ENCODE measurements at regions not wholly inside any gene's neighbourhood (a gene's known extent, or its start where the extent isn't known, plus 50 kb on each side); places are given as distances from the start of the nearest gene placed in this dataset.

GRCh38 chr7:83859827-83860226 lies 210.9 kb upstream of the SEMA3E start:
- Histone ChIP-seq H3K27ac (no peak overlapping the region), H3K27me3 (no peaks in the 10 kb centered on the region), H3K36me3 (no peaks in the 10 kb centered on the region), H4K20me1 (no peaks in the 10 kb centered on the region), H3K4me2 (no peak overlapping the region), H3K9me3 (no peaks in the 10 kb centered on the region), H3K4me3 (no peak overlapping the region), H3K4me1 (no peaks in the 10 kb centered on the region), H3K9ac (no peak overlapping the region)
- TF ChIP-seq Cebpa-rat (IDR thresholded peaks at IDR 0.05): no peak

DNA sequence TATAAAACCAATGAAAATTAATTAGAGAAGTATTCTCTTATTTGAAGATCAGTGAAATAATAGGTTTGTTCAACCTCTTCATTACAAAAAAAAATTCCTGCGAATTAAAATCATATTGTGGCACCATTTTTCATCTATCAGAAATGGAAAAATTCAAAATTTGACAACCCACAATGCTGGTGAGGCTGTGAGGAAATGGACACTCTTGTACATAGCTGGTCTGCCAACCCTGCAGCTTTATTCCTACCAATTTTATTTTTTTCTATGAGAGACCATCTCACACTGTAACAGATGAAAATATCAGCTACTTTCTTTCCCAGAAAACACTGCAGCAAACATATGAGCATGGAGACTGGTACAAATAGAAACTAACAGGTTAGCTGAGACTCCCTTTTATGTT lies 208.8 kb upstream of the SEMA3E start:
- no peak overlapping the region for H3K27ac ChIP-seq
- H4K20me1 ChIP-seq: no peaks in the 10 kb centered on the region

DNA sequence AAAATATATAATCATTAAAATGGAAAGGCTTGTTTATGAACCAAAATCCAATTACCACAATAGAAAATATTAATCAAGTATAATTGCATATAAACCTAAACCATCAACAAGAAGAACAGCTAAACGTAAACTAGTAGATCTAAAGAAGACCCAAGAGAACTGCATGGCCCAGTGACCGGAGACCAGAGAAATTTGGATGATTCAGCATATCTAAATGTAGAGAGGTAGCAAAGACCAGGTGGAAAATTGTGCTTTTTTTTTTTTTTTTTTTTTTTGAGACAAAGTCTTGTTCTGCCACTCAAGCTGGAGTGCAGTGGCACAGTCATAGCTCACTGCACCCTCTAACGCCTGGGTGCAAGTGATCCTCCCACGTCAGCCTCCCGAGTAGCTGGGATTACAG lies 207.2 kb upstream of the SEMA3E start:
- Histone ChIP-seq H3K4me1 (no peaks in the 10 kb centered on the region), H3K27ac (no peak overlapping the region), H3K36me3 (no peaks in the 10 kb centered on the region), H3K9me3 (no peaks in the 10 kb centered on the region), H4K20me1 (no peaks in the 10 kb centered on the region), H3K9ac (no peak overlapping the region), H3K4me2 (no peak overlapping the region), H3K27me3 (no peaks in the 10 kb centered on the region), H3K4me3 (no peak overlapping the region)
- TF ChIP-seq Cebpa-rat (IDR thresholded peaks at IDR 0.05): no peak

More for the DNA sequence above, 208.8 kb upstream of the SEMA3E start:
- Histone ChIP-seq H3K4me3 (no peak overlapping the region), H3K4me2 (no peak overlapping the region), H3K36me3 (no peaks in the 10 kb centered on the region), H3K4me1 (no peaks in the 10 kb centered on the region), H3K9me3 (no peaks in the 10 kb centered on the region), H3K9ac (no peak overlapping the region), H3K27me3 (no peaks in the 10 kb centered on the region)
- no peak for TF ChIP-seq Cebpa-rat (IDR thresholded peaks at IDR 0.05)

- no peak for TF ChIP-seq Cebpa-rat (IDR thresholded peaks at IDR 0.05)
- H3K9ac ChIP-seq: no peak overlapping the region
- no peak overlapping the region for H3K4me2 ChIP-seq
- H3K9me3 ChIP-seq: no peaks in the 10 kb centered on the region
- H3K4me1 ChIP-seq: no peaks in the 10 kb centered on the region
- H4K20me1 ChIP-seq: no peaks in the 10 kb centered on the region
- H3K27ac ChIP-seq: no peak overlapping the region
- H3K4me3 ChIP-seq: no peak overlapping the region
- no peaks in the 10 kb centered on the region for H3K36me3 ChIP-seq
- no peaks in the 10 kb centered on the region for H3K27me3 ChIP-seq
Measured at GRCh38 chr7:83852136-83852535, 203.2 kb upstream of the SEMA3E start.

- H3K4me1 ChIP-seq: no peaks in the 10 kb centered on the region
- H3K36me3 ChIP-seq: no peaks in the 10 kb centered on the region
- TF ChIP-seq Cebpa-rat (IDR thresholded peaks at IDR 0.05): no peak
- H3K4me2 ChIP-seq: no peak overlapping the region
- no peak overlapping the region for H3K4me3 ChIP-seq
- H3K9ac ChIP-seq: no peak overlapping the region
- no peaks in the 10 kb centered on the region for H3K9me3 ChIP-seq
- H3K27me3 ChIP-seq: no peaks in the 10 kb centered on the region
- no peak overlapping the region for H3K27ac ChIP-seq
- no peaks in the 10 kb centered on the region for H4K20me1 ChIP-seq
Measured at GRCh38 chr7:83851551-83851950, 202.6 kb upstream of the SEMA3E start.

DNA sequence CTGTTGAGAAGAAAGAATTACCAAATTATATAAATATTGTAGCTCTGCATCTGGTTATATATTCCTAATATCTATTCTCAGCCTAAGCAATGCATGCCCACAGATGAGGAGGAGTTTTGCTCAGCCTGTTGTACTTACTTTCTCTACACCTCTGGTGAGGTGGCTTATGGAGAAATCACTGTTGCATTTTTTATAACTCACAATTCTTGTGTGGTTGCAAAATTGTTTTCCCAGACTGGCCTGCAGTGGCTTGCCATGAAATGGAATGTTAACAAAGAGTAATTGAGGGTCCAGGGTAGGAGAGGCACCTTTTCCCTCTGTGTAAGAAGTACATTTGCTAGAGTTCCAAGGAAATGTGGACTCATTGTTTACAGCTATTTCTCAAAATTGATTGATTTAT lies 202.0 kb upstream of the SEMA3E start:
- no peak for TF ChIP-seq Cebpa-rat (IDR thresholded peaks at IDR 0.05)
- no peak overlapping the region for H3K4me3 ChIP-seq
- no peak overlapping the region for H3K27ac ChIP-seq
- 0 out of 2 replicates have a peak, but pooled peaks cover under 1% of the 10 kb centered on the region for H3K9me3 ChIP-seq
- H3K36me3 ChIP-seq: no peaks in the 10 kb centered on the region
- H3K4me2 ChIP-seq: no peak overlapping the region
- H3K4me1 ChIP-seq: no peaks in the 10 kb centered on the region
- no peaks in the 10 kb centered on the region for H4K20me1 ChIP-seq
- no peaks in the 10 kb centered on the region for H3K27me3 ChIP-seq
- H3K9ac ChIP-seq: no peak overlapping the region

DNA sequence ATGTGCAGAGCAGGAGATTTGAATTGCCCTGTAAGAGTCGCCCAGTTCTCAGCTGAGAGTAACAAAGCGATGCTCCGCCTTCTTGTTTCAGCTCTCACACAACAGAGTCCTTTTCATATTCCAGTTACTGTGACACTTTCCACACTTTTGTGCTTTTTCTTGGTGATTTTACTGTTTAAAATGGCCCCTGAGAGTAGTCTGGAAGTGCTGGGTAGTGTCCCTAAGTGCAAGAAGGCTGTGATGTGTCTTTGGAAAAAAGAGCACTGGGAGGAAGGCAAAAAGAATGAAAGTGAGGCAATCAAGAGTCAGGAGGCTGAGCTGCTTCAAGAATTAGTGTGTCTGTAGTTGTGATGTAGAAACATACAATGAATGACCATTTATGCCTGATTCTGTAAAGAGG lies 201.2 kb upstream of the SEMA3E start:
- H3K27ac ChIP-seq: no peak overlapping the region
- H3K9me3 ChIP-seq: 0 out of 2 replicates have a peak, but pooled peaks cover 5% of the 10 kb centered on the region
- no peak overlapping the region for H3K4me2 ChIP-seq
- H3K4me3 ChIP-seq: no peak overlapping the region
- TF ChIP-seq Cebpa-rat (IDR thresholded peaks at IDR 0.05): no peak
- no peaks in the 10 kb centered on the region for H3K27me3 ChIP-seq
- no peaks in the 10 kb centered on the region for H3K4me1 ChIP-seq
- H4K20me1 ChIP-seq: no peaks in the 10 kb centered on the region
- H3K36me3 ChIP-seq: no peaks in the 10 kb centered on the region
- H3K9ac ChIP-seq: no peak overlapping the region

- Histone ChIP-seq H3K4me1 (no peaks in the 10 kb centered on the region), H3K4me3 (no peak overlapping the region), H3K9ac (no peak overlapping the region), H3K27ac (no peak overlapping the region), H3K27me3 (no peaks in the 10 kb centered on the region), H3K36me3 (no peaks in the 10 kb centered on the region), H4K20me1 (no peaks in the 10 kb centered on the region), H3K4me2 (no peak overlapping the region), H3K9me3 (0 out of 2 replicates have a peak, but pooled peaks cover 5% of the 10 kb centered on the region)
- no peak for TF ChIP-seq Cebpa-rat (IDR thresholded peaks at IDR 0.05)
Measured at GRCh38 chr7:83849131-83849530, 200.2 kb upstream of the SEMA3E start.

- Histone ChIP-seq H4K20me1 (no peaks in the 10 kb centered on the region), H3K4me1 (peaks cover 6% of the 10 kb centered on the region; the same call in 1 of the 2 replicates), H3K27me3 (no peaks in the 10 kb centered on the region), H3K9me3 (0 out of 2 replicates have a peak, but pooled peaks cover 5% of the 10 kb centered on the region), H3K27ac (no peak overlapping the region), H3K4me3 (no peak overlapping the region), H3K36me3 (no peaks in the 10 kb centered on the region), H3K9ac (no peak overlapping the region), H3K4me2 (no peak overlapping the region)
- TF ChIP-seq Cebpa-rat (IDR thresholded peaks at IDR 0.05): no peak
Measured at GRCh38 chr7:83842894-83843293, 194.0 kb upstream of the SEMA3E start.

GRCh38 chr7:83837683-83838082 lies 188.7 kb upstream of the SEMA3E start:
- no peaks in the 10 kb centered on the region for H3K27me3 ChIP-seq
- no peaks in the 10 kb centered on the region for H3K4me1 ChIP-seq
- no peak overlapping the region for H3K9ac ChIP-seq
- no peak overlapping the region for H3K27ac ChIP-seq
- no peak overlapping the region for H3K4me3 ChIP-seq
- H3K9me3 ChIP-seq: no peaks in the 10 kb centered on the region
- no peaks in the 10 kb centered on the region for H3K36me3 ChIP-seq
- H3K4me2 ChIP-seq: no peak overlapping the region
- no peak for TF ChIP-seq Cebpa-rat (IDR thresholded peaks at IDR 0.05)
- H4K20me1 ChIP-seq: no peaks in the 10 kb centered on the region

DNA sequence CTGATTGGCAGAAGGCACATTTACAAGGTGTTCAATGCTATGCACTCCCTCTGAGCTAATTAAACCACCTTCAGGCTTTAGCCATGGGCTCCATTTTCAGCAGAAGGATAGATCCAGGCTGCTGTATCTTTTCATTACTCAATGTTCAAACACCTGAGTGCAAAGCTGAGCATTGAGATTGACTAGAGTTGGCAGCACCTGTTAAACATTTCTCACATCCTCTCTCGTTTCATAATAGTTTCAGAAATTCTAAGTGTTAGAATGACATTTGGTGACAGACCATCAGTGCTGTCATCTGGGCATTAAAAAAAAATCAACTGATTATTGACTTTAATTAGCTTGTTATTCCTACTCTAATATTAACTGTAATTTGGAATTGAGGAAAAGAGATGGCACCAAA lies 187.1 kb upstream of the SEMA3E start:
- H3K4me2 ChIP-seq: no peak overlapping the region
- TF ChIP-seq Cebpa-rat (IDR thresholded peaks at IDR 0.05): no peak
- H3K4me3 ChIP-seq: no peak overlapping the region
- H3K27me3 ChIP-seq: no peaks in the 10 kb centered on the region
- H3K36me3 ChIP-seq: no peaks in the 10 kb centered on the region
- no peak overlapping the region for H3K9ac ChIP-seq
- no peaks in the 10 kb centered on the region for H3K4me1 ChIP-seq
- H3K9me3 ChIP-seq: no peaks in the 10 kb centered on the region
- H3K27ac ChIP-seq: no peak overlapping the region
- no peaks in the 10 kb centered on the region for H4K20me1 ChIP-seq

Data from BLaER1 (cell line).